GM23338 (cell line): ENCODE measurements at regions not wholly inside any gene's neighbourhood (a gene's known extent, or its start where the extent isn't known, plus 50 kb on each side); places are given as distances from the start of the nearest gene placed in this dataset.

Experiments used
- ATAC-seq: fragments of 200-7000 bp; cut with Tn5 transposase; 3 replicates; pipeline ENCODE4 v1.9.1; 2020
- DNase-seq: peaks from one replicate; pipeline ENCODE4 v3.0.0-alpha.2; 2015; ENCODE audit warnings: low spot score
- H2AFZ ChIP-seq: fragments of 200-600 bp; sonication (generic); 2 replicates; pipeline ENCODE4 v1.8.0; 2016; ENCODE audit warnings: antibody characterized with exemption, mild to moderate bottlenecking, moderate library complexity
- H3F3A ChIP-seq: fragments of 200-600 bp; sonication (generic); replicated peaks from 2 replicates; pipeline ENCODE4 v1.8.0; 2017; ENCODE audit warnings: antibody characterized with exemption, mixed run types, low read depth
- H3K27ac ChIP-seq: fragments of 200-600 bp; sonication (generic); 2 replicates; pipeline ENCODE4 v1.6.1; 2016; ENCODE audit warnings: low read depth
- H3K27me3 ChIP-seq: fragments of 200-600 bp; sonication (generic); 2 replicates; pipeline ENCODE4 v1.8.0; 2016; ENCODE audit warnings: mild to moderate bottlenecking, mixed run types, moderate library complexity; ENCODE audit not compliant: insufficient read depth
- H3K36me3 ChIP-seq: fragments of 200-600 bp; sonication (generic); 2 replicates; pipeline ENCODE4 v1.8.0; 2016; ENCODE audit warnings: mild to moderate bottlenecking; ENCODE audit not compliant: insufficient read depth
- H3K4me1 ChIP-seq: fragments of 200-600 bp; sonication (generic); 2 replicates; pipeline ENCODE4 v1.8.0; 2016; ENCODE audit warnings: mild to moderate bottlenecking, moderate library complexity; ENCODE audit not compliant: insufficient read depth
- H3K4me2 ChIP-seq: fragments of 200-600 bp; sonication (generic); 2 replicates; pipeline ENCODE4 v1.7.1; 2017; ENCODE audit warnings: mixed run types
- H3K4me3 ChIP-seq: fragments of 200-600 bp; sonication (generic); 2 replicates; pipeline ENCODE4 v1.6.1; 2016; ENCODE audit warnings: mixed run types
- H3K79me2 ChIP-seq: fragments of 200-600 bp; sonication (generic); replicated peaks from 2 replicates; pipeline ENCODE4 v1.8.0; 2017; ENCODE audit warnings: mild to moderate bottlenecking; ENCODE audit not compliant: insufficient read depth
- H3K9me2 ChIP-seq: fragments of 200-600 bp; sonication (generic); 2 replicates; pipeline ENCODE4 v1.8.0; 2017; ENCODE audit not compliant: insufficient read depth
- H4K20me1 ChIP-seq: fragments of 200-600 bp; sonication (generic); replicated peaks from 2 replicates; pipeline ENCODE4 v1.8.0; 2017; ENCODE audit warnings: mild to moderate bottlenecking; ENCODE audit not compliant: insufficient read depth
- H3K27ac Mint-ChIP-seq: 2 replicates; pipeline ENCODE4 v1.8.0; 2020; ENCODE audit warnings: inconsistent platforms, mild to moderate bottlenecking, moderate library complexity, mixed read lengths
- H3K27me3 Mint-ChIP-seq: 3 replicates; pipeline ENCODE4 v1.8.0; 2022; ENCODE audit warnings: low read depth, mild to moderate bottlenecking, moderate library complexity, mixed read lengths, inconsistent platforms; ENCODE audit not compliant: insufficient read depth, poor library complexity
- H3K36me3 Mint-ChIP-seq: 3 replicates; pipeline ENCODE4 v1.8.0; 2021; ENCODE audit warnings: low read depth, mild to moderate bottlenecking, inconsistent platforms, moderate library complexity, mixed read lengths
- H3K4me1 Mint-ChIP-seq: 3 replicates; pipeline ENCODE4 v1.8.0; 2020; ENCODE audit warnings: mild to moderate bottlenecking, inconsistent platforms, mixed read lengths
- H3K4me3 Mint-ChIP-seq: 3 replicates; pipeline ENCODE4 v1.8.0; 2021; ENCODE audit warnings: moderate library complexity, mild to moderate bottlenecking, inconsistent platforms, mixed read lengths
- H3K9me3 Mint-ChIP-seq: 3 replicates; pipeline ENCODE4 v1.8.0; 2020; ENCODE audit warnings: moderate library complexity, mild to moderate bottlenecking, inconsistent platforms, mixed read lengths
- CREB1 ChIP-seq: fragments of 250-450 bp; sonication (Bioruptor Pico); IDR thresholded peaks from 2 replicates; pipeline ENCODE4 v1.5.0; 2020; ENCODE audit warnings: low read depth, mild to moderate bottlenecking, moderate library complexity
- CTCF ChIP-seq, 2 experiments: fragments of 200-600 bp in 1 of 2; sonication (generic) in 1 of 2; conservative IDR thresholded peaks; 2 replicates each; pipeline versions ENCODE4 v1.5.1 to v1.6.1; 2016 to 2017; ENCODE audit warnings: antibody characterized with exemption in 2 of 2, low read depth in 2 of 2, mild to moderate bottlenecking in 2 of 2, moderate library complexity in 1 of 2
- ETS1 ChIP-seq: IDR thresholded peaks from 2 replicates; pipeline ENCODE4 v1.6.1; 2016; ENCODE audit warnings: antibody characterized with exemption
- EZH2 ChIP-seq: fragments of 200-600 bp; sonication (generic); IDR thresholded peaks from one replicate; pipeline ENCODE4 v1.8.0; 2017; ENCODE audit warnings: antibody characterized with exemption, mild to moderate bottlenecking, low read depth; ENCODE audit not compliant: unreplicated experiment
- JUNB ChIP-seq: IDR thresholded peaks from one replicate; pipeline ENCODE4 v1.6.1; 2016; ENCODE audit warnings: antibody characterized with exemption; ENCODE audit not compliant: unreplicated experiment
- NANOG ChIP-seq: IDR thresholded peaks from 2 replicates; pipeline ENCODE4 v1.6.1; 2016; ENCODE audit warnings: antibody characterized with exemption, borderline replicate concordance
- POLR2AphosphoS5 ChIP-seq: IDR thresholded peaks from 2 replicates; pipeline ENCODE4 v1.6.1; 2016; ENCODE audit warnings: antibody characterized with exemption, low read depth
- ZNF462 ChIP-seq: fragments of 250-450 bp; sonication (Bioruptor Pico); IDR thresholded peaks from 2 replicates; pipeline ENCODE4 v1.5.0; 2020; ENCODE audit warnings: mild to moderate bottlenecking, moderate library complexity

- no peak overlapping the region for H3K4me3 Mint-ChIP-seq
- H3K27me3 Mint-ChIP-seq, result no peaks in the 10 kb centered on the region
- H3K36me3 Mint-ChIP-seq, result no peaks in the 10 kb centered on the region
- Histone ChIP-seq H3K36me3 (no peaks in the 10 kb centered on the region), H2AFZ (no peak overlapping the region), H4K20me1 (no peaks in the 10 kb centered on the region), H3K4me1 (no peaks in the 10 kb centered on the region), H3K4me2 (no peak overlapping the region), H3K4me3 (no peak overlapping the region), H3K27me3 (no peaks in the 10 kb centered on the region), H3K9me2 (no peaks in the 10 kb centered on the region), H3K27ac (no peak overlapping the region), H3F3A (no peaks in the 10 kb centered on the region), H3K79me2 (no peaks in the 10 kb centered on the region)
- H3K9me3 Mint-ChIP-seq, result no peaks in the 10 kb centered on the region
- H3K27ac Mint-ChIP-seq, result no peak overlapping the region
- ATAC-seq (no peak), DNase-seq (no peak)
- H3K4me1 Mint-ChIP-seq, result peaks cover 7% of the 10 kb centered on the region; the same call in 2 of the 3 replicates
- TF ChIP-seq CREB1 (CRISPR knock-in tag), result no peak
- no peak for TF ChIP-seq JUNB
- no peak for TF ChIP-seq CTCF (conservative IDR thresholded peaks at IDR 0.05; ENCODE audit: low read depth in 2 of 2)
- no peak for TF ChIP-seq POLR2AphosphoS5
Observed at GRCh38 chr18:64695851-64696553, 547.1 kb upstream of the LINC00305 start.

- H3K27me3 ChIP-seq, result no peaks in the 10 kb centered on the region
- H3F3A ChIP-seq, result no peaks in the 10 kb centered on the region
- H3K79me2 ChIP-seq, result no peaks in the 10 kb centered on the region
- H3K4me1 ChIP-seq, result no peaks in the 10 kb centered on the region
- Mint-ChIP-seq H3K27me3 (peaks cover 2% of the 10 kb centered on the region), H3K9me3 (no peaks in the 10 kb centered on the region), H3K27ac (no peak overlapping the region), H3K36me3 (no peaks in the 10 kb centered on the region), H3K4me1 (peaks cover 9% of the 10 kb centered on the region; the same call in 2 of the 3 replicates), H3K4me3 (no peak overlapping the region)
- H3K36me3 ChIP-seq, result no peaks in the 10 kb centered on the region
- no peak overlapping the region for H2AFZ ChIP-seq
- no peak overlapping the region for H3K27ac ChIP-seq
- no peaks in the 10 kb centered on the region for H3K9me2 ChIP-seq
- DNase-seq (no peak), ATAC-seq (no peak)
- no peak overlapping the region for H3K4me2 ChIP-seq
- H4K20me1 ChIP-seq, result no peaks in the 10 kb centered on the region
- H3K4me3 ChIP-seq, result no peak overlapping the region
- TF ChIP-seq ZNF462, result no peak
- TF ChIP-seq POLR2AphosphoS5, result no peak
- TF ChIP-seq NANOG, result no peak
- TF ChIP-seq CTCF (conservative IDR thresholded peaks at IDR 0.05; ENCODE audit: low read depth in 2 of 2), result no peak
- no peak for TF ChIP-seq ETS1
- no peak for TF ChIP-seq EZH2
Observed at GRCh38 chr18:64693766-64694165, 544.9 kb upstream of the LINC00305 start.
